ENCODE measurements at regions not wholly inside any gene's neighbourhood (a gene's known extent, or its start where the extent isn't known, plus 50 kb on each side); places are given as distances from the start of the nearest gene placed in this dataset.

GRCh38 chr3:96576935-96577334 lies 237.5 kb upstream of the EPHA6 start:
- POLR2A ChIA-PET: interaction anchor here (0.6 to 0.7 kb wide), 2 partner anchors 74 to 944 kb away, joined by 3 to 6 read pairs; no protein-coding TSS in a partner anchor
- no peak for DNase-seq (ENCODE audit: low spot score)
- no peak overlapping the region for H3K27ac Mint-ChIP-seq
- CTCF ChIA-PET: no interaction called here
- peaks cover 2% of the 10 kb centered on the region; the same call in 1 of the 2 replicates for H3K27me3 Mint-ChIP-seq (ENCODE audit: low read depth)
- H3K4me3 Mint-ChIP-seq: no peak overlapping the region
- H3K4me1 Mint-ChIP-seq: no peaks in the 10 kb centered on the region
- TF ChIP-seq ZNF138 (CRISPR knock-in tag; conservative IDR thresholded peaks at IDR 0.05) (no peak), JAZF1 (CRISPR knock-in tag; IDR thresholded peaks at IDR 0.05) (no peak), SP1 (CRISPR knock-in tag; conservative IDR thresholded peaks at IDR 0.05) (no peak), ZNF671 (CRISPR knock-in tag; IDR thresholded peaks at IDR 0.05) (no peak), JUN (CRISPR knock-in tag; IDR thresholded peaks at IDR 0.05) (no peak), GABPB1 (CRISPR knock-in tag; IDR thresholded peaks at IDR 0.05) (no peak), CDX4 (CRISPR knock-in tag; IDR thresholded peaks at IDR 0.05; ENCODE audit: borderline replicate concordance) (no peak), ZNF263 (CRISPR knock-in tag; IDR thresholded peaks at IDR 0.05; ENCODE audit: low read depth) (no peak), MXD4 (CRISPR knock-in tag; IDR thresholded peaks at IDR 0.05; ENCODE audit: borderline replicate concordance) (no peak), FOXP1 (CRISPR knock-in tag; IDR thresholded peaks at IDR 0.05; ENCODE audit: borderline replicate concordance) (no peak), GRHL2 (CRISPR knock-in tag; IDR thresholded peaks at IDR 0.05; ENCODE audit: insufficient replicate concordance, severe bottlenecking) (no peak), ZNF512 (CRISPR knock-in tag; IDR thresholded peaks at IDR 0.05; ENCODE audit: borderline replicate concordance) (no peak), E2F1 (CRISPR knock-in tag; IDR thresholded peaks at IDR 0.05) (no peak), FOXJ3 (CRISPR knock-in tag; IDR thresholded peaks at IDR 0.05; ENCODE audit: borderline replicate concordance) (no peak), USF1 (CRISPR knock-in tag; IDR thresholded peaks at IDR 0.05) (no peak), ETV6 (CRISPR knock-in tag; IDR thresholded peaks at IDR 0.05) (no peak), SMAD3 (CRISPR knock-in tag; IDR thresholded peaks at IDR 0.05; ENCODE audit: borderline replicate concordance) (no peak), RORB (CRISPR knock-in tag; IDR thresholded peaks at IDR 0.05) (no peak)
- peaks cover 45% of the 10 kb centered on the region for H3K9me3 Mint-ChIP-seq
- peaks cover 31% of the 10 kb centered on the region for H3K36me3 Mint-ChIP-seq
- ATAC-seq: no peak

GRCh38 chr3:96584066-96584465 lies 230.3 kb upstream of the EPHA6 start:
- no peak for TF ChIP-seq ZNF532 (CRISPR knock-in tag; IDR thresholded peaks at IDR 0.05; ENCODE audit: borderline replicate concordance)
- no peak for TF ChIP-seq CREM (CRISPR knock-in tag; IDR thresholded peaks at IDR 0.05)
- TF ChIP-seq CTCF (IDR thresholded peaks at IDR 0.05): no peak
- no peak for TF ChIP-seq ESRRA (CRISPR knock-in tag; IDR thresholded peaks at IDR 0.05; ENCODE audit: borderline replicate concordance)
- TF ChIP-seq ZNF281 (CRISPR knock-in tag; IDR thresholded peaks at IDR 0.05): no peak
- no peak for TF ChIP-seq EMX1 (CRISPR knock-in tag; IDR thresholded peaks at IDR 0.05)
- TF ChIP-seq TEAD1 (CRISPR knock-in tag; IDR thresholded peaks at IDR 0.05): no peak
- no peak overlapping the region for H3K4me3 Mint-ChIP-seq
- H3K4me1 Mint-ChIP-seq: no peaks in the 10 kb centered on the region
- H3K36me3 Mint-ChIP-seq: no peaks in the 10 kb centered on the region
- DNase-seq (ENCODE audit: low spot score) (no peak), ATAC-seq (no peak)
- ChIA-PET POLR2A (no interaction called here), CTCF (no interaction called here)
- H3K9me3 Mint-ChIP-seq: peaks cover 6% of the 10 kb centered on the region
- no peak overlapping the region for H3K27ac Mint-ChIP-seq
- H3K27me3 Mint-ChIP-seq (ENCODE audit: low read depth): no peaks in the 10 kb centered on the region

Measured in WTC11 (cell line).